Omental fat pad (tissue), 3 donors: ENCODE measurements at regions not wholly inside any gene's neighbourhood (a gene's known extent, or its start where the extent isn't known, plus 50 kb on each side); places are given as distances from the start of the nearest gene placed in this dataset.
"Not testable (repeated sequence)": the region's sequence is repeated elsewhere in the genome, so short reads cannot be mapped to it uniquely, and the experiment has no call there.

Experiments used
- ATAC-seq: fragments of 150-250 bp; one replicate; pipeline ENCODE4 v1.9.1; 2016; ENCODE audit warnings: mild to moderate bottlenecking, moderate library complexity; ENCODE audit not compliant: low FRiP score
- DNase-seq: peaks from one replicate; pipeline ENCODE4 v3.0.0-alpha.2; 2019; ENCODE audit warnings: low spot score
- TF ChIP-seq, protein P1 (sequence below), 3 donors: fragments of 450-650 bp; IDR thresholded peaks; one replicate each; pipeline ENCODE4 v1.5.1; 2016 to 2017; ENCODE audit warnings: antibody characterized with exemption in 3 of 3, mild to moderate bottlenecking in 3 of 3, moderate library complexity in 2 of 3

DNA sequence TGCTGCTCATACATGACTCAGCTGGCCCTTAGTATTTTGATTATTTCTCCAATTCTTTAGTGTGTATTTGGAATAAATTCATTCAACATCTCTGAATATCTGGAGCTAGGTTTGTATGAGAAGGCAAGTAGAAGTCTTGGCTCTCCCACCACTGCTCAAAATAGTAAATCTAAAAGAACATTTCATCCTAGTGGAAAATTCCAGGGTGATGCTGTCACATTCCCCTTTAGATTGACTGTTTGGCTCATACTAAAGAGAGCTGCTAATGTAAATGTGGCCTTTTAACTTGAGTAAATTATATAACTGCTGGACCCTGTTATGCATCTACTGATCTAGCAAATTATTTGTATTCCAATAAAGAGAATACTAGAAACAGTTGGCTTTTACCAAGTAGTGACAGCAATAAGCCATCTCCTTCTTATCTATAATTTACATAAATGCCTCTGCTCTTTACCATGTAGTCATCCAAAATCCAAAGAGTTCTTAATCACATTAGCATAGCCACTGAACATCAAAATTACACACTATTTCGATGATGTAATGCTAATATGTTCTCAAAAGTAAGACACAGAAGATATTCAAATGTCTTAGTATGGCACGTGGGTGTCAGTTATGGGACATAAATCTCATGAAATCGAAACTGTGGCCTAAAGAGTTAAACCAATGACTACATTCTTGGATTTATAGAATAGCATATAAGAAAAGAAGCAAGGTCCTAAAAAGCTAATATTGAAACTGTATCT lies 86.9 kb upstream of the KCND2 start:
- DNase-seq (no peak), ATAC-seq (no peak)
- TF ChIP-seq, protein P1, sequence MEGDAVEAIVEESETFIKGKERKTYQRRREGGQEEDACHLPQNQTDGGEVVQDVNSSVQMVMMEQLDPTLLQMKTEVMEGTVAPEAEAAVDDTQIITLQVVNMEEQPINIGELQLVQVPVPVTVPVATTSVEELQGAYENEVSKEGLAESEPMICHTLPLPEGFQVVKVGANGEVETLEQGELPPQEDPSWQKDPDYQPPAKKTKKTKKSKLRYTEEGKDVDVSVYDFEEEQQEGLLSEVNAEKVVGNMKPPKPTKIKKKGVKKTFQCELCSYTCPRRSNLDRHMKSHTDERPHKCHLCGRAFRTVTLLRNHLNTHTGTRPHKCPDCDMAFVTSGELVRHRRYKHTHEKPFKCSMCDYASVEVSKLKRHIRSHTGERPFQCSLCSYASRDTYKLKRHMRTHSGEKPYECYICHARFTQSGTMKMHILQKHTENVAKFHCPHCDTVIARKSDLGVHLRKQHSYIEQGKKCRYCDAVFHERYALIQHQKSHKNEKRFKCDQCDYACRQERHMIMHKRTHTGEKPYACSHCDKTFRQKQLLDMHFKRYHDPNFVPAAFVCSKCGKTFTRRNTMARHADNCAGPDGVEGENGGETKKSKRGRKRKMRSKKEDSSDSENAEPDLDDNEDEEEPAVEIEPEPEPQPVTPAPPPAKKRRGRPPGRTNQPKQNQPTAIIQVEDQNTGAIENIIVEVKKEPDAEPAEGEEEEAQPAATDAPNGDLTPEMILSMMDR (IDR thresholded peaks at IDR 0.05): no peak

DNA sequence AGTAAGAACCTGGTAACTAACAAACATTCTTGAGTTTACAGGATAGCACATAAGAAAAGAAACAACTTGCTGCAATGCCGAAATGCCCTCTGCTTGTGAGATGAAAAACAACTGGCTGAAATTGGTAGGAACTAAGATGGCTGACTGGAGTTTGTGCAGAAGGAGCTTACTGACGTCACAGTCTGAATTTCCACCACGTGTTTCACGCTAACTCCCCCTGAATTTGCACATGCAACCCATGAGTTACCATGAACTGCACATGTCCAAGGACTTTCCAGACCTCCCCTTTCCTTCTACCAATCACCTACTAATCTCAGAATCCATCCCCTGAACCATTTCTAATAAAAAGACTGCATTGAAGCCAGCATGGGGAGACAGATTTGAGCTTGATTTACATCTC lies 86.3 kb upstream of the KCND2 start:
- no peak for DNase-seq
- ATAC-seq: no peak
- TF ChIP-seq, protein P1 (IDR thresholded peaks at IDR 0.05): no peak

GRCh38 chr7:120189623-120190022 lies 83.4 kb upstream of the KCND2 start:
- DNase-seq (no peak), ATAC-seq (no peak)
- TF ChIP-seq, protein P1 (IDR thresholded peaks at IDR 0.05): no peak

DNA sequence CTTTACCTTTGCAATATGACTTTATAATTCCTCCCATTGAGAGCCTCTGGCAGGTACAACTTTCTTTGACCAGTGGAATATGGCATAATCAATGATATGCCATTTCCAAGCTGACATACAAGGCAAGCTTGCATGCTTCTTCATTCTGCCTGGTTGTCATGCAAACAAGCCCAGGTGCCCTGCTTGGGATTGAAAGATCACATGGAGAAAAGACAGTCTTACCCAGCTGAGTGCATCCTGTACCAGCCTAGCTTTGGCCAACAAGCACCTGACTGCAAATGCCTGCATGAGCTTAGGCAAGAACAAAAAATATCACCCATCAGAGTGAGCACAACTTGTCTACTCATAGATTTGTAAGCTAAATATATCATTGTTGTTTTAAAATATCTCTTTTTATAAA lies 82.9 kb upstream of the KCND2 start:
- DNase-seq (no peak), ATAC-seq (no peak)
- TF ChIP-seq, protein P1 (IDR thresholded peaks at IDR 0.05): no peak

DNA sequence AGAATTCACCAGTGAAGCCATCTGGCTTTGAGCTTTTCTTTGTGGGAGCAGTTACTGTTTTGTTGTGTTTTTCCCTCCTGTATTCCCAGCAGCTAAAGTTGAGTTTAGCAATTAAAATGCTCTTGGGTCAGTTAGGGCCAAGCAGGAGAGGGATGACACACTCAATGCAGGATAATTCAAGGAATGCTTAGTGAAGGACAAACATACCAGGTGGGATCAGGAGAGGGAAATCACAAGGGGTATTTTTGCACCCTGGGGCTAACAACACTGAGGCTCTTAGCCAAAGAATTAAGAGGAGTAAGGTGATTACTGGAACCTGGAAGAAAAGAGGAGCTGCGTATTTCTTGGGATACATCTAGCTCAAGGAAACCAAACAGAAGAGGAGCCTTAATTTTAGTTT lies 82.4 kb upstream of the KCND2 start:
- ATAC-seq (no peak), DNase-seq (no peak)
- TF ChIP-seq, protein P1 (IDR thresholded peaks at IDR 0.05): no peak

DNA sequence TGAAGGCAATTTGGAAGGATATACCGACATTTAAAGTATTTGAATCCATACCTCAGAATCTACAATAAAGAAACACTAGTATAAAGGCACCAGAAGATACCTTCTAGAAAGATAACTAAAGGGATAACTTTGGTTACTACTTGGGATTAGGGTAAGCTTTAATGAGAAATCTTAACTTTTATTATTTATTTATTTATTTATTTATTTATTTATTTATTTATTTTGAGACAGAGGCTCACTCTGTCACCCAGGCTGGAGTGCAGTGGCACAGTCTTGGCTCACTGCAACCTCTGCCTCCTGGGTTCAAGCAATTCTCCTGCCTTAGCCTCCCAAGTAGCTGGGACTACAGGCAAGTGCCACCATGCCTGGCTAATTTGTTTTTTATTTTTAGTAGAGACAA lies 81.6 kb upstream of the KCND2 start:
- not testable (repeated sequence) for DNase-seq, ATAC-seq

DNA sequence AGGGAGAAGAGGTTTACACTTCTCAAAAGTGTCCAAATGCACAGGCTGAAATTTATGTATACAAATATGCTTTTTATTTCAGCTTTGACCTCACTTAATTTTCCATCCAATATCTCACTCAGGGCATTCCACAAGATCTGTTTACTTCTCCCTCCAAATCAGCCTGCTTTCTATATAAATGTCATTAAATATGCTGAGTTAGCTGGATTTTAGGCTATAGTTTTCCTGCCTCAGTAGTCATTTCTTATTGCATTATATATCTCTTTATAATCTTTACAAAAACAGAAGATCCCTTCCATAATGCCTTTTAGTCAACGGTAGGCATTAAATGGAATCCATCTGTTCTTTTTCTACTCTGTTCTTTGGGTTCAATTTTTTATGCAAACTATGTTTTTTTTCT lies 71.7 kb upstream of the KCND2 start:
- ATAC-seq (no peak), DNase-seq (no peak)

More for the DNA sequence above, 71.7 kb upstream of the KCND2 start:
- TF ChIP-seq, protein P1 (IDR thresholded peaks at IDR 0.05): no peak
